ENCODE measurements at regions not wholly inside any gene's neighbourhood (a gene's known extent, or its start where the extent isn't known, plus 50 kb on each side); places are given as distances from the start of the nearest gene placed in this dataset.

GRCh38 chr18:40789286-40789685 is 1165.7 kb upstream of the PIK3C3 start:
- H3K9me3 ChIP-seq = no peaks in the 10 kb centered on the region
- H3K4me1 ChIP-seq = no peaks in the 10 kb centered on the region
- no peak for DNase-seq
- no peaks in the 10 kb centered on the region for H3K36me3 ChIP-seq
- H3K4me3 ChIP-seq = no peak overlapping the region
- 49% methylated on average over 4 of the region's 4 CpGs for WGBS (ENCODE audit: insufficient coverage, low coverage, low lambda C conversion rate, missing lambda C conversion rate)
- ATAC-seq = no peak
- no peaks in the 10 kb centered on the region for H3K27me3 ChIP-seq
- TF ChIP-seq CTCF (IDR thresholded peaks at IDR 0.05) (no peak), POLR2A (IDR thresholded peaks at IDR 0.05) (no peak)
- intact Hi-C loops (cut with DNase I) = no loop called here
- H3K27ac ChIP-seq = no peak overlapping the region

- WGBS (ENCODE audit: insufficient coverage, low coverage, low lambda C conversion rate, missing lambda C conversion rate) = 39% methylated on average over 3 of the region's 3 CpGs
- ATAC-seq (no peak), DNase-seq (no peak)
- H3K4me3 ChIP-seq = no peak overlapping the region
- H3K27ac ChIP-seq = no peak overlapping the region
- intact Hi-C loops (cut with DNase I) = no loop called here
- H3K27me3 ChIP-seq = no peaks in the 10 kb centered on the region
- H3K4me1 ChIP-seq = no peaks in the 10 kb centered on the region
- TF ChIP-seq POLR2A (IDR thresholded peaks at IDR 0.05) (no peak), CTCF (IDR thresholded peaks at IDR 0.05) (no peak)
- no peaks in the 10 kb centered on the region for H3K36me3 ChIP-seq
- no peaks in the 10 kb centered on the region for H3K9me3 ChIP-seq
Measured at GRCh38 chr18:40782453-40783130, 1172.4 kb upstream of the PIK3C3 start.

- Histone ChIP-seq H3K27me3 (no peaks in the 10 kb centered on the region), H3K4me3 (no peak overlapping the region), H3K36me3 (no peaks in the 10 kb centered on the region), H3K27ac (no peak overlapping the region), H3K9me3 (no peaks in the 10 kb centered on the region), H3K4me1 (no peaks in the 10 kb centered on the region)
- no peak for DNase-seq
- TF ChIP-seq CTCF (IDR thresholded peaks at IDR 0.05) (no peak), POLR2A (IDR thresholded peaks at IDR 0.05) (no peak)
- intact Hi-C loops (cut with DNase I) = no loop called here
- 35% methylated on average over 2 of the region's 2 CpGs for WGBS (ENCODE audit: insufficient coverage, low coverage, low lambda C conversion rate, missing lambda C conversion rate)
- ATAC-seq = no peak
Measured at GRCh38 chr18:40769786-40770185, 1185.2 kb upstream of the PIK3C3 start.

- no peak overlapping the region for H3K4me3 ChIP-seq
- no peaks in the 10 kb centered on the region for H3K9me3 ChIP-seq
- no peaks in the 10 kb centered on the region for H3K36me3 ChIP-seq
- H3K4me1 ChIP-seq = no peaks in the 10 kb centered on the region
- intact Hi-C loops (cut with DNase I) = no loop called here
- DNase-seq (no peak), ATAC-seq (no peak)
- WGBS (ENCODE audit: insufficient coverage, low coverage, low lambda C conversion rate, missing lambda C conversion rate) = 52% methylated on average over 6 of the region's 6 CpGs
- no peak overlapping the region for H3K27ac ChIP-seq
- TF ChIP-seq POLR2A (IDR thresholded peaks at IDR 0.05) (no peak), CTCF (IDR thresholded peaks at IDR 0.05) (no peak)
- H3K27me3 ChIP-seq = no peaks in the 10 kb centered on the region
Measured at GRCh38 chr18:40760251-40760650, 1194.8 kb upstream of the PIK3C3 start.

GRCh38 chr18:40754477-40754876 is 1200.6 kb upstream of the PIK3C3 start:
- H3K27ac ChIP-seq = no peak overlapping the region
- ATAC-seq (no peak), DNase-seq (no peak)
- intact Hi-C loops (cut with DNase I) = no loop called here
- no peaks in the 10 kb centered on the region for H3K27me3 ChIP-seq
- no peak overlapping the region for H3K4me3 ChIP-seq
- no peaks in the 10 kb centered on the region for H3K4me1 ChIP-seq
- TF ChIP-seq POLR2A (IDR thresholded peaks at IDR 0.05) (no peak), CTCF (IDR thresholded peaks at IDR 0.05) (no peak)
- WGBS (ENCODE audit: insufficient coverage, low coverage, low lambda C conversion rate, missing lambda C conversion rate) = 21% methylated on average over 1 of the region's 1 CpG
- no peaks in the 10 kb centered on the region for H3K36me3 ChIP-seq
- no peaks in the 10 kb centered on the region for H3K9me3 ChIP-seq
